Liver (tissue), 3 donors: ENCODE measurements at regions not wholly inside any gene's neighbourhood (a gene's known extent, or its start where the extent isn't known, plus 50 kb on each side); places are given as distances from the start of the nearest gene placed in this dataset.

Source experiments
- EGR1 ChIP-seq, 2 donors: IDR thresholded peaks; 2 replicates each; pipeline ENCODE4 v1.6.1; 2016 to 2018; ENCODE audit warnings: antibody characterized with exemption in 2 of 2, low read depth in 2 of 2
- FOXA1 ChIP-seq: IDR thresholded peaks from 2 replicates; pipeline ENCODE4 v1.6.1; 2016; ENCODE audit warnings: antibody characterized with exemption
- HNF4A ChIP-seq, 2 donors: conservative IDR thresholded peaks; 2 replicates each; pipeline ENCODE4 v1.6.1; 2016; ENCODE audit warnings: antibody characterized with exemption in 2 of 2, mild to moderate bottlenecking in 2 of 2
- RAD21 ChIP-seq, 2 donors: IDR thresholded peaks; 2 replicates each; pipeline ENCODE4 v1.6.1; 2016; ENCODE audit warnings: antibody characterized with exemption in 2 of 2, mild to moderate bottlenecking in 2 of 2
- SP1 ChIP-seq: IDR thresholded peaks from 2 replicates; pipeline ENCODE4 v1.6.1; 2018; ENCODE audit warnings: antibody characterized with exemption, mild to moderate bottlenecking
- TAF1 ChIP-seq: conservative IDR thresholded peaks from 2 replicates; pipeline ENCODE4 v1.6.1; 2016; ENCODE audit warnings: antibody characterized with exemption, mild to moderate bottlenecking
- TF ChIP-seq, protein P1 (sequence below): IDR thresholded peaks from 2 replicates; pipeline ENCODE4 v1.6.1; 2016; ENCODE audit warnings: antibody characterized with exemption
- TF ChIP-seq, protein P2 (sequence below): IDR thresholded peaks from 2 replicates; pipeline ENCODE4 v1.6.1; 2016; ENCODE audit warnings: antibody characterized with exemption
- TF ChIP-seq, protein P3 (sequence below): fragments of 150-350 bp; IDR thresholded peaks from 2 replicates; pipeline ENCODE4 v1.5.1; 2017; ENCODE audit warnings: improper control_type of control experiment, low read depth, low read length; ENCODE audit not compliant: missing input control
- TF ChIP-seq, protein P4 (sequence below): IDR thresholded peaks from 2 replicates; pipeline ENCODE4 v1.6.1; 2016; ENCODE audit warnings: antibody characterized with exemption
- TF ChIP-seq, protein P5 (sequence below): IDR thresholded peaks from 2 replicates; pipeline ENCODE4 v1.6.1; 2016; ENCODE audit warnings: antibody characterized with exemption, mild to moderate bottlenecking
- donor health status: healthy.
- donor health status: healthy.

DNA sequence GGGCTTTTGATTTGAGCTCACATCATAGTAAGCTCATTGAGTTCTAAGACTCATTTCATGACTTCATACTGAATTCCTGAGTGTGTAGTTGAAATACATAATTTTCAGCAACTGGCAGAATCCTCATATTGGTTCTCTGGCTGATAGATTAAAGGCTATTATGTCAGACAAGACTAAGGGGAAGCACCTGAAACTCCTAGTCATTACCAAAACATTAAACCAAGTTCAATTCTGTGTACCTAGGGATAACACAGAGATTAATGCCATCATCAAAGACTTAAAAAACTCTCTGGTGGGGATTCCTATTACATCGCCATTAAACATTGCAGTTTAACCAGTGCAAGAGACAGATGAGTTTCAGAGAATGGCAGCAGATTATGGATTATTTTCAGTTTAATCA, 339.1 kb downstream of the PTPRC start:
- TF ChIP-seq, protein P1, sequence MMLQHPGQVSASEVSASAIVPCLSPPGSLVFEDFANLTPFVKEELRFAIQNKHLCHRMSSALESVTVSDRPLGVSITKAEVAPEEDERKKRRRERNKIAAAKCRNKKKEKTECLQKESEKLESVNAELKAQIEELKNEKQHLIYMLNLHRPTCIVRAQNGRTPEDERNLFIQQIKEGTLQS = no peak
- TF ChIP-seq, protein P2, sequence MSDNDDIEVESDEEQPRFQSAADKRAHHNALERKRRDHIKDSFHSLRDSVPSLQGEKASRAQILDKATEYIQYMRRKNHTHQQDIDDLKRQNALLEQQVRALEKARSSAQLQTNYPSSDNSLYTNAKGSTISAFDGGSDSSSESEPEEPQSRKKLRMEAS = no peak
- TF ChIP-seq, protein P3, sequence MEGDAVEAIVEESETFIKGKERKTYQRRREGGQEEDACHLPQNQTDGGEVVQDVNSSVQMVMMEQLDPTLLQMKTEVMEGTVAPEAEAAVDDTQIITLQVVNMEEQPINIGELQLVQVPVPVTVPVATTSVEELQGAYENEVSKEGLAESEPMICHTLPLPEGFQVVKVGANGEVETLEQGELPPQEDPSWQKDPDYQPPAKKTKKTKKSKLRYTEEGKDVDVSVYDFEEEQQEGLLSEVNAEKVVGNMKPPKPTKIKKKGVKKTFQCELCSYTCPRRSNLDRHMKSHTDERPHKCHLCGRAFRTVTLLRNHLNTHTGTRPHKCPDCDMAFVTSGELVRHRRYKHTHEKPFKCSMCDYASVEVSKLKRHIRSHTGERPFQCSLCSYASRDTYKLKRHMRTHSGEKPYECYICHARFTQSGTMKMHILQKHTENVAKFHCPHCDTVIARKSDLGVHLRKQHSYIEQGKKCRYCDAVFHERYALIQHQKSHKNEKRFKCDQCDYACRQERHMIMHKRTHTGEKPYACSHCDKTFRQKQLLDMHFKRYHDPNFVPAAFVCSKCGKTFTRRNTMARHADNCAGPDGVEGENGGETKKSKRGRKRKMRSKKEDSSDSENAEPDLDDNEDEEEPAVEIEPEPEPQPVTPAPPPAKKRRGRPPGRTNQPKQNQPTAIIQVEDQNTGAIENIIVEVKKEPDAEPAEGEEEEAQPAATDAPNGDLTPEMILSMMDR = no peak
- TF ChIP-seq SP1 = no peak
- no peak for TF ChIP-seq RAD21 (IDR thresholded peaks at IDR 0.05)
- TF ChIP-seq, protein P4, sequence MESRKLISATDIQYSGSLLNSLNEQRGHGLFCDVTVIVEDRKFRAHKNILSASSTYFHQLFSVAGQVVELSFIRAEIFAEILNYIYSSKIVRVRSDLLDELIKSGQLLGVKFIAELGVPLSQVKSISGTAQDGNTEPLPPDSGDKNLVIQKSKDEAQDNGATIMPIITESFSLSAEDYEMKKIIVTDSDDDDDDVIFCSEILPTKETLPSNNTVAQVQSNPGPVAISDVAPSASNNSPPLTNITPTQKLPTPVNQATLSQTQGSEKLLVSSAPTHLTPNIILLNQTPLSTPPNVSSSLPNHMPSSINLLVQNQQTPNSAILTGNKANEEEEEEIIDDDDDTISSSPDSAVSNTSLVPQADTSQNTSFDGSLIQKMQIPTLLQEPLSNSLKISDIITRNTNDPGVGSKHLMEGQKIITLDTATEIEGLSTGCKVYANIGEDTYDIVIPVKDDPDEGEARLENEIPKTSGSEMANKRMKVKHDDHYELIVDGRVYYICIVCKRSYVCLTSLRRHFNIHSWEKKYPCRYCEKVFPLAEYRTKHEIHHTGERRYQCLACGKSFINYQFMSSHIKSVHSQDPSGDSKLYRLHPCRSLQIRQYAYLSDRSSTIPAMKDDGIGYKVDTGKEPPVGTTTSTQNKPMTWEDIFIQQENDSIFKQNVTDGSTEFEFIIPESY = no peak
- TF ChIP-seq FOXA1 = no peak
- TF ChIP-seq TAF1 = no peak
- no peak for TF ChIP-seq HNF4A (conservative IDR thresholded peaks at IDR 0.05)
- no peak for TF ChIP-seq EGR1 (IDR thresholded peaks at IDR 0.05; ENCODE audit: low read depth in 2 of 2)
- TF ChIP-seq, protein P5, sequence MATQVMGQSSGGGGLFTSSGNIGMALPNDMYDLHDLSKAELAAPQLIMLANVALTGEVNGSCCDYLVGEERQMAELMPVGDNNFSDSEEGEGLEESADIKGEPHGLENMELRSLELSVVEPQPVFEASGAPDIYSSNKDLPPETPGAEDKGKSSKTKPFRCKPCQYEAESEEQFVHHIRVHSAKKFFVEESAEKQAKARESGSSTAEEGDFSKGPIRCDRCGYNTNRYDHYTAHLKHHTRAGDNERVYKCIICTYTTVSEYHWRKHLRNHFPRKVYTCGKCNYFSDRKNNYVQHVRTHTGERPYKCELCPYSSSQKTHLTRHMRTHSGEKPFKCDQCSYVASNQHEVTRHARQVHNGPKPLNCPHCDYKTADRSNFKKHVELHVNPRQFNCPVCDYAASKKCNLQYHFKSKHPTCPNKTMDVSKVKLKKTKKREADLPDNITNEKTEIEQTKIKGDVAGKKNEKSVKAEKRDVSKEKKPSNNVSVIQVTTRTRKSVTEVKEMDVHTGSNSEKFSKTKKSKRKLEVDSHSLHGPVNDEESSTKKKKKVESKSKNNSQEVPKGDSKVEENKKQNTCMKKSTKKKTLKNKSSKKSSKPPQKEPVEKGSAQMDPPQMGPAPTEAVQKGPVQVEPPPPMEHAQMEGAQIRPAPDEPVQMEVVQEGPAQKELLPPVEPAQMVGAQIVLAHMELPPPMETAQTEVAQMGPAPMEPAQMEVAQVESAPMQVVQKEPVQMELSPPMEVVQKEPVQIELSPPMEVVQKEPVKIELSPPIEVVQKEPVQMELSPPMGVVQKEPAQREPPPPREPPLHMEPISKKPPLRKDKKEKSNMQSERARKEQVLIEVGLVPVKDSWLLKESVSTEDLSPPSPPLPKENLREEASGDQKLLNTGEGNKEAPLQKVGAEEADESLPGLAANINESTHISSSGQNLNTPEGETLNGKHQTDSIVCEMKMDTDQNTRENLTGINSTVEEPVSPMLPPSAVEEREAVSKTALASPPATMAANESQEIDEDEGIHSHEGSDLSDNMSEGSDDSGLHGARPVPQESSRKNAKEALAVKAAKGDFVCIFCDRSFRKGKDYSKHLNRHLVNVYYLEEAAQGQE = no peak
